ENCODE measurements at regions not wholly inside any gene's neighbourhood (a gene's known extent, or its start where the extent isn't known, plus 50 kb on each side); places are given as distances from the start of the nearest gene placed in this dataset.

GRCh38 chr3:30356866-30357753 lies 249.3 kb upstream of the TGFBR2 start:
- H3K4me1 ChIP-seq: peaks cover 0 to 52% (median 33%) of the 10 kb centered on the region in 4 donors

DNA sequence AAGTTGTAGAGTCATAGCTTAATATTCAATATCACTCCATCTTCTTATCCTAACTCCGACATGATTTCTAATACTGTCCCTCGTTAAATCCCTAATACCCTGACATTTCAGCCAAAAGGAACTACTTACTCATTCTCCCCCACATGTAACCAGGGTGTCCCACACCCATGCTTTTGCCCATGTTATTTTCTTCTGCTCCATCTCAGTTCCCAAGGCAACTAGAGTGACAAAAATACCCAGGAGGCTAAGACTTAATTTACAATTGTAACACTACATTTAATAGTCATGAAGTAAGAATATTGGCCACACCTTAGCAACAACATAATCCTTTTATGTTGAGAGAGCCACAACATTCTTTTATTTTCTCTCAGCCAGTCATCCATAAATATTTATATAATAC lies 248.5 kb upstream of the TGFBR2 start:
- 84 to 91% methylated on average over 2 of the region's 2 CpGs for WGBS, 2 donors
- Histone ChIP-seq H3K4me3 (no peak overlapping the region), H3K27me3 (no peaks in the 10 kb centered on the region), H3K27ac (peak overlapping the region in 1 of 4 donors; percentile 6), H3K4me1 (peaks cover 0 to 58% (median 34%) of the 10 kb centered on the region in 4 donors), H3K36me3 (no peaks in the 10 kb centered on the region), H3K9me3 (no peaks in the 10 kb centered on the region)
- intact Hi-C loops (cut with DNase I): no loop called here
- TF ChIP-seq POLR2A (IDR thresholded peaks at IDR 0.05) (no peak), POLR2AphosphoS5 (IDR thresholded peaks at IDR 0.05) (no peak), EP300 (IDR thresholded peaks at IDR 0.05) (no peak)
- TF ChIP-seq, protein P1, sequence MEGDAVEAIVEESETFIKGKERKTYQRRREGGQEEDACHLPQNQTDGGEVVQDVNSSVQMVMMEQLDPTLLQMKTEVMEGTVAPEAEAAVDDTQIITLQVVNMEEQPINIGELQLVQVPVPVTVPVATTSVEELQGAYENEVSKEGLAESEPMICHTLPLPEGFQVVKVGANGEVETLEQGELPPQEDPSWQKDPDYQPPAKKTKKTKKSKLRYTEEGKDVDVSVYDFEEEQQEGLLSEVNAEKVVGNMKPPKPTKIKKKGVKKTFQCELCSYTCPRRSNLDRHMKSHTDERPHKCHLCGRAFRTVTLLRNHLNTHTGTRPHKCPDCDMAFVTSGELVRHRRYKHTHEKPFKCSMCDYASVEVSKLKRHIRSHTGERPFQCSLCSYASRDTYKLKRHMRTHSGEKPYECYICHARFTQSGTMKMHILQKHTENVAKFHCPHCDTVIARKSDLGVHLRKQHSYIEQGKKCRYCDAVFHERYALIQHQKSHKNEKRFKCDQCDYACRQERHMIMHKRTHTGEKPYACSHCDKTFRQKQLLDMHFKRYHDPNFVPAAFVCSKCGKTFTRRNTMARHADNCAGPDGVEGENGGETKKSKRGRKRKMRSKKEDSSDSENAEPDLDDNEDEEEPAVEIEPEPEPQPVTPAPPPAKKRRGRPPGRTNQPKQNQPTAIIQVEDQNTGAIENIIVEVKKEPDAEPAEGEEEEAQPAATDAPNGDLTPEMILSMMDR (IDR thresholded peaks at IDR 0.05): no peak
- DNase-seq: no peak

More at GRCh38 chr3:30356866-30357753, 249.3 kb upstream of the TGFBR2 start:
- no peaks in the 10 kb centered on the region for H3K9me3 ChIP-seq
- no peak for DNase-seq
- H3K4me3 ChIP-seq: no peak overlapping the region
- intact Hi-C loops (cut with DNase I): no loop called here
- WGBS, 2 donors: 86 to 89% methylated on average over 6 of the region's 6 CpGs
- peak overlapping the region in 1 of 4 donors; percentile 6 for H3K27ac ChIP-seq
- H3K36me3 ChIP-seq: no peaks in the 10 kb centered on the region
- no peaks in the 10 kb centered on the region for H3K27me3 ChIP-seq
- no peak for TF ChIP-seq POLR2A (IDR thresholded peaks at IDR 0.05)
- TF ChIP-seq, protein P1 (IDR thresholded peaks at IDR 0.05): no peak
- TF ChIP-seq EP300 (IDR thresholded peaks at IDR 0.05): no peak
- TF ChIP-seq POLR2AphosphoS5 (IDR thresholded peaks at IDR 0.05): no peak

- H3K27me3 ChIP-seq: no peaks in the 10 kb centered on the region
- H3K4me3 ChIP-seq: no peak overlapping the region
- WGBS, 2 donors: 61 to 74% methylated on average over 3 of the region's 3 CpGs
- TF ChIP-seq, protein P1 (IDR thresholded peaks at IDR 0.05): no peak
- TF ChIP-seq EP300 (IDR thresholded peaks at IDR 0.05) (no peak), POLR2A (IDR thresholded peaks at IDR 0.05) (no peak), POLR2AphosphoS5 (IDR thresholded peaks at IDR 0.05) (no peak)
- no peaks in the 10 kb centered on the region for H3K36me3 ChIP-seq
- intact Hi-C loops (cut with DNase I): no loop called here
- no peak for DNase-seq
- no peak overlapping the region for H3K27ac ChIP-seq
- no peaks in the 10 kb centered on the region for H3K9me3 ChIP-seq
- peaks cover 0 to 54% (median 32%) of the 10 kb centered on the region in 4 donors for H3K4me1 ChIP-seq
These were observed 247.5 kb upstream of the TGFBR2 start for GRCh38 chr3:30358871-30359270.

- peaks cover 0 to 15% (median 9%) of the 10 kb centered on the region in 4 donors for H3K4me1 ChIP-seq
- no peak for TF ChIP-seq POLR2AphosphoS5 (IDR thresholded peaks at IDR 0.05)
- H3K9me3 ChIP-seq: no peaks in the 10 kb centered on the region
- H3K4me3 ChIP-seq: no peak overlapping the region
- H3K27me3 ChIP-seq: no peaks in the 10 kb centered on the region
- H3K36me3 ChIP-seq: no peaks in the 10 kb centered on the region
- H3K27ac ChIP-seq: no peak overlapping the region
- intact Hi-C loops (cut with DNase I): no loop called here
- DNase-seq: no peak
These were observed 237.4 kb upstream of the TGFBR2 start for GRCh38 chr3:30368978-30369377.

GRCh38 chr3:30370681-30371271 lies 235.6 kb upstream of the TGFBR2 start:
- WGBS, 2 donors: 12 to 39% methylated on average over 5 of the region's 5 CpGs
- Histone ChIP-seq H3K36me3 (no peaks in the 10 kb centered on the region), H3K4me1 (peaks cover 0 to 21% (median 12%) of the 10 kb centered on the region in 4 donors), H3K9me3 (no peaks in the 10 kb centered on the region), H3K27me3 (no peaks in the 10 kb centered on the region), H3K27ac (peak overlapping the region in 2 of 4 donors; percentile 4 to 10), H3K4me3 (no peak overlapping the region)
- TF ChIP-seq EP300 (IDR thresholded peaks at IDR 0.05): no peak
- peak in 1 of 4 donors; percentile 16 for TF ChIP-seq POLR2AphosphoS5 (IDR thresholded peaks at IDR 0.05)
- TF ChIP-seq, protein P1 (IDR thresholded peaks at IDR 0.05): no peak
- no peak for TF ChIP-seq POLR2A (IDR thresholded peaks at IDR 0.05)
- no peak for DNase-seq
- intact Hi-C loops (cut with DNase I): no loop called here

Data from sigmoid colon (tissue), 6 donors.